ENCODE measurements at regions not wholly inside any gene's neighbourhood (a gene's known extent, or its start where the extent isn't known, plus 50 kb on each side); places are given as distances from the start of the nearest gene placed in this dataset.

GRCh38 chr22:47552024-47552423, 789.6 kb downstream of the TBC1D22A start:
- TF ChIP-seq YY1 (tag by site-specific recombination; IDR thresholded peaks at IDR 0.05) (no peak), ZNF416 (tag by site-specific recombination; IDR thresholded peaks at IDR 0.05) (no peak), CTCF (tag by site-specific recombination; IDR thresholded peaks at IDR 0.05) (no peak), ZNF19 (tag by site-specific recombination; IDR thresholded peaks at IDR 0.05; ENCODE audit: low read depth) (no peak), ZNF292 (tag by site-specific recombination; IDR thresholded peaks at IDR 0.05; ENCODE audit: borderline replicate concordance, low read depth) (no peak), ZNF398 (tag by site-specific recombination; IDR thresholded peaks at IDR 0.05) (no peak), PBX3 (CRISPR knock-in tag; IDR thresholded peaks at IDR 0.05) (no peak), PRDM10 (tag by site-specific recombination; IDR thresholded peaks at IDR 0.05) (no peak), ZNF280D (tag by site-specific recombination; IDR thresholded peaks at IDR 0.05) (no peak), HOXD13 (CRISPR knock-in tag; IDR thresholded peaks at IDR 0.05; ENCODE audit: borderline replicate concordance) (no peak), TCF7L2 (IDR thresholded peaks at IDR 0.05; ENCODE audit: borderline replicate concordance, low read depth, low read length) (no peak), PRDM4 (tag by site-specific recombination; IDR thresholded peaks at IDR 0.05) (no peak)
